ENCODE measurements at regions not wholly inside any gene's neighbourhood (a gene's known extent, or its start where the extent isn't known, plus 50 kb on each side); places are given as distances from the start of the nearest gene placed in this dataset.
"Not testable (repeated sequence)": the region's sequence is repeated elsewhere in the genome, so short reads cannot be mapped to it uniquely, and the experiment has no call there.

GRCh38 chr1:58064166-58064565 is 482.4 kb downstream of the OMA1 start:
- Histone ChIP-seq H3K27me3 (ENCODE audit: control insufficient read depth, insufficient read depth, low read length) (no peaks in the 10 kb centered on the region), H3K9me3 (ENCODE audit: control insufficient read depth, insufficient read depth, low read depth, low read length) (no peaks in the 10 kb centered on the region), H3K27ac (ENCODE audit: low read depth, low read length) (no peak overlapping the region)

GRCh38 chr1:58063095-58063494 is 483.4 kb downstream of the OMA1 start:
- Histone ChIP-seq H3K4me1 (ENCODE audit: control insufficient read depth, insufficient read depth, low read length) (no peaks in the 10 kb centered on the region; the same call in 1 of the 2 replicates), H3K36me3 (ENCODE audit: control insufficient read depth, insufficient read depth, low read length) (no peaks in the 10 kb centered on the region), H3K9ac (ENCODE audit: low read length) (no peak overlapping the region), H3K27ac (ENCODE audit: low read depth, low read length) (no peak overlapping the region), H3K27me3 (ENCODE audit: control insufficient read depth, insufficient read depth, low read length) (no peaks in the 10 kb centered on the region), H3K4me3 (ENCODE audit: low read depth, low read length) (no peak overlapping the region), H3K9me3 (ENCODE audit: control insufficient read depth, insufficient read depth, low read depth, low read length) (no peaks in the 10 kb centered on the region)

More at GRCh38 chr1:58064166-58064565, 482.4 kb downstream of the OMA1 start:
- H3K36me3 ChIP-seq (ENCODE audit: control insufficient read depth, insufficient read depth, low read length), result no peaks in the 10 kb centered on the region
- no peaks in the 10 kb centered on the region; the same call in 1 of the 2 replicates for H3K4me1 ChIP-seq (ENCODE audit: control insufficient read depth, insufficient read depth, low read length)
- no peak overlapping the region for H3K4me3 ChIP-seq (ENCODE audit: low read depth, low read length)
- no peak overlapping the region for H3K9ac ChIP-seq (ENCODE audit: low read length)

- Histone ChIP-seq H3K9ac (ENCODE audit: low read length) (no peak overlapping the region), H3K4me1 (ENCODE audit: control insufficient read depth, insufficient read depth, low read length) (no peaks in the 10 kb centered on the region; the same call in 1 of the 2 replicates), H3K9me3 (ENCODE audit: control insufficient read depth, insufficient read depth, low read depth, low read length) (no peaks in the 10 kb centered on the region), H3K36me3 (ENCODE audit: control insufficient read depth, insufficient read depth, low read length) (no peaks in the 10 kb centered on the region), H3K4me3 (ENCODE audit: low read depth, low read length) (no peak overlapping the region), H3K27ac (ENCODE audit: low read depth, low read length) (no peak overlapping the region), H3K27me3 (ENCODE audit: control insufficient read depth, insufficient read depth, low read length) (no peaks in the 10 kb centered on the region)
Measured at GRCh38 chr1:58062635-58063034, 483.9 kb downstream of the OMA1 start.

GRCh38 chr1:58060559-58061170 is 485.9 kb downstream of the OMA1 start:
- Histone ChIP-seq H3K27ac (ENCODE audit: low read depth, low read length) (no peak overlapping the region), H3K4me1 (ENCODE audit: control insufficient read depth, insufficient read depth, low read length) (no peaks in the 10 kb centered on the region), H3K4me3 (ENCODE audit: low read depth, low read length) (no peak overlapping the region), H3K9ac (ENCODE audit: low read length) (no peak overlapping the region), H3K27me3 (ENCODE audit: control insufficient read depth, insufficient read depth, low read length) (no peaks in the 10 kb centered on the region), H3K9me3 (ENCODE audit: control insufficient read depth, insufficient read depth, low read depth, low read length) (no peaks in the 10 kb centered on the region), H3K36me3 (ENCODE audit: control insufficient read depth, insufficient read depth, low read length) (no peaks in the 10 kb centered on the region)

- H3K9me3 ChIP-seq (ENCODE audit: control insufficient read depth, insufficient read depth, low read depth, low read length), result no peaks in the 10 kb centered on the region
- no peaks in the 10 kb centered on the region for H3K27me3 ChIP-seq (ENCODE audit: control insufficient read depth, insufficient read depth, low read length)
- H3K4me3 ChIP-seq (ENCODE audit: low read depth, low read length), result no peak overlapping the region
- H3K36me3 ChIP-seq (ENCODE audit: control insufficient read depth, insufficient read depth, low read length), result no peaks in the 10 kb centered on the region
- no peak overlapping the region for H3K9ac ChIP-seq (ENCODE audit: low read length)
- no peaks in the 10 kb centered on the region for H3K4me1 ChIP-seq (ENCODE audit: control insufficient read depth, insufficient read depth, low read length)
- no peak overlapping the region for H3K27ac ChIP-seq (ENCODE audit: low read depth, low read length)
Measured at GRCh38 chr1:58059789-58060188, 486.7 kb downstream of the OMA1 start.

GRCh38 chr1:58058323-58058722 is 488.2 kb downstream of the OMA1 start:
- Histone ChIP-seq H3K36me3 (ENCODE audit: control insufficient read depth, insufficient read depth, low read length) (no peaks in the 10 kb centered on the region), H3K4me1 (ENCODE audit: control insufficient read depth, insufficient read depth, low read length) (no peaks in the 10 kb centered on the region), H3K27me3 (ENCODE audit: control insufficient read depth, insufficient read depth, low read length) (no peaks in the 10 kb centered on the region), H3K9me3 (ENCODE audit: control insufficient read depth, insufficient read depth, low read depth, low read length) (no peaks in the 10 kb centered on the region), H3K27ac (ENCODE audit: low read depth, low read length) (no peak overlapping the region), H3K4me3 (ENCODE audit: low read depth, low read length) (no peak overlapping the region), H3K9ac (ENCODE audit: low read length) (no peak overlapping the region)

- H3K27me3 ChIP-seq (ENCODE audit: control insufficient read depth, insufficient read depth, low read length), result no peaks in the 10 kb centered on the region
- no peak overlapping the region for H3K27ac ChIP-seq (ENCODE audit: low read depth, low read length)
- no peaks in the 10 kb centered on the region; the same call in 1 of the 2 replicates for H3K9me3 ChIP-seq (ENCODE audit: control insufficient read depth, insufficient read depth, low read depth, low read length)
- no peak overlapping the region for H3K4me3 ChIP-seq (ENCODE audit: low read depth, low read length)
- no peak overlapping the region for H3K9ac ChIP-seq (ENCODE audit: low read length)
- no peaks in the 10 kb centered on the region for H3K36me3 ChIP-seq (ENCODE audit: control insufficient read depth, insufficient read depth, low read length)
- no peaks in the 10 kb centered on the region for H3K4me1 ChIP-seq (ENCODE audit: control insufficient read depth, insufficient read depth, low read length)
Measured at GRCh38 chr1:58057826-58058225, 488.7 kb downstream of the OMA1 start.

GRCh38 chr1:58051187-58051586 is 495.3 kb downstream of the OMA1 start:
- H3K36me3 ChIP-seq (ENCODE audit: control insufficient read depth, insufficient read depth, low read length); H3K27me3 ChIP-seq (ENCODE audit: control insufficient read depth, insufficient read depth, low read length); H3K4me3 ChIP-seq (ENCODE audit: low read depth, low read length); H3K9ac ChIP-seq (ENCODE audit: low read length); H3K9me3 ChIP-seq (ENCODE audit: control insufficient read depth, insufficient read depth, low read depth, low read length); H3K27ac ChIP-seq (ENCODE audit: low read depth, low read length); H3K4me1 ChIP-seq (ENCODE audit: control insufficient read depth, insufficient read depth, low read length): not testable (repeated sequence)

- Histone ChIP-seq H3K27ac (ENCODE audit: low read depth, low read length) (no peak overlapping the region), H3K9ac (ENCODE audit: low read length) (no peak overlapping the region), H3K9me3 (ENCODE audit: control insufficient read depth, insufficient read depth, low read depth, low read length) (no peaks in the 10 kb centered on the region), H3K36me3 (ENCODE audit: control insufficient read depth, insufficient read depth, low read length) (no peaks in the 10 kb centered on the region), H3K4me1 (ENCODE audit: control insufficient read depth, insufficient read depth, low read length) (no peaks in the 10 kb centered on the region), H3K27me3 (ENCODE audit: control insufficient read depth, insufficient read depth, low read length) (no peaks in the 10 kb centered on the region), H3K4me3 (ENCODE audit: low read depth, low read length) (no peak overlapping the region)
Measured at GRCh38 chr1:58047265-58047858, 499.2 kb downstream of the OMA1 start.

GRCh38 chr1:58045094-58045705 is 501.3 kb downstream of the OMA1 start:
- H3K9ac ChIP-seq (ENCODE audit: low read length), result no peak overlapping the region
- no peak overlapping the region for H3K4me3 ChIP-seq (ENCODE audit: low read depth, low read length)
- no peak overlapping the region for H3K27ac ChIP-seq (ENCODE audit: low read depth, low read length)
- no peaks in the 10 kb centered on the region for H3K4me1 ChIP-seq (ENCODE audit: control insufficient read depth, insufficient read depth, low read length)
- H3K27me3 ChIP-seq (ENCODE audit: control insufficient read depth, insufficient read depth, low read length), result no peaks in the 10 kb centered on the region
- no peaks in the 10 kb centered on the region for H3K36me3 ChIP-seq (ENCODE audit: control insufficient read depth, insufficient read depth, low read length)
- no peaks in the 10 kb centered on the region for H3K9me3 ChIP-seq (ENCODE audit: control insufficient read depth, insufficient read depth, low read depth, low read length)

- Histone ChIP-seq H3K9me3 (ENCODE audit: control insufficient read depth, insufficient read depth, low read depth, low read length) (no peaks in the 10 kb centered on the region), H3K9ac (ENCODE audit: low read length) (no peak overlapping the region), H3K36me3 (ENCODE audit: control insufficient read depth, insufficient read depth, low read length) (no peaks in the 10 kb centered on the region), H3K4me3 (ENCODE audit: low read depth, low read length) (no peak overlapping the region), H3K4me1 (ENCODE audit: control insufficient read depth, insufficient read depth, low read length) (peaks cover 7% of the 10 kb centered on the region; the same call in 1 of the 2 replicates), H3K27ac (ENCODE audit: low read depth, low read length) (no peak overlapping the region), H3K27me3 (ENCODE audit: control insufficient read depth, insufficient read depth, low read length) (no peaks in the 10 kb centered on the region)
Measured at GRCh38 chr1:58041621-58042020, 504.9 kb downstream of the OMA1 start.

All from HUES6 (cell line).